ENCODE measurements at regions not wholly inside any gene's neighbourhood (a gene's known extent, or its start where the extent isn't known, plus 50 kb on each side); places are given as distances from the start of the nearest gene placed in this dataset.

DNA sequence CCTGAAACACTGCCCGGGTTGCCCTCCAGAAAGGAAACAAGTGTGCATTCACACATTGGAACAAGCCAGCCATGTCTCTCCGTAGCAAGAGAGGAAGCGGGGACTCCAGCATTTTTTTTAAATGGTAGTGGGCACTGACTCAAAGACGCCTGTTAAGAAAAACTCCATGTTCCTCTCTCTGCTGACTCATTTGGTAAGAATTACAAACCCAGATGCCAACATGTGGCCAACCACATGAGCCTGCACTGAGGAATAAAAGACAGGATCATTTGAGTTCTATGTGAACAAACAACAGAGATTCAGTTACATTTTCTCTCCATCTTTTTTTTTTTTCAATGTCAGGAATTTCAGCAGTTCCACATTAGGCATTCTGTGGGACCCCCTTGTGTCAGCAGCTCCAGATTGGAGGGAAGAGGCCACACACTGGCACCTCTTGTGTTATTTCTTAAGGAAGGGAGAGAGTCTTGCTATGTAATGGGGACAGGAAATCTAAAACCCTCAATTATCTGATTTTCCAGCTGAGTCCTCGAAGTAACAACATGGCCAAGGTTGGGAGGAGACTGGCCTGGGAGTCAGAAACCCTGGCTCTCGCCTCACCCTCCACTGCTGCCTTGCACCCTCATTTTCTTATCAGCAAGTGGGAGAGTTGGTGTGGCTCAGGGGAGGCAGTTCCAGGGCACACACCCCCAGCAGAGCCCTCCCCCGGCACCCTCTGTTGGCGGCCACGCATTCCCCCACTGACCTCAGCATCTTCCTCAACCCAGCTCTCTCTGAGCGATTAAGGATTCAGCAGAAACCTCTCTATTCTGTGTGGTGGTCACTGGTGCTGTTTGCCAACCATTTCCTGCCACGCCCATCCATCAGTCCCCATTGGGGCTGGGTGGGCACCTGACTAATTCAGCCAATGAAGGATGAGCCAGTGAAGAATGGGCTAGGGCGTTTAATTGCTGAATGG, 173.0 kb downstream of the FOXL1 start:
- TF ChIP-seq, protein P1, sequence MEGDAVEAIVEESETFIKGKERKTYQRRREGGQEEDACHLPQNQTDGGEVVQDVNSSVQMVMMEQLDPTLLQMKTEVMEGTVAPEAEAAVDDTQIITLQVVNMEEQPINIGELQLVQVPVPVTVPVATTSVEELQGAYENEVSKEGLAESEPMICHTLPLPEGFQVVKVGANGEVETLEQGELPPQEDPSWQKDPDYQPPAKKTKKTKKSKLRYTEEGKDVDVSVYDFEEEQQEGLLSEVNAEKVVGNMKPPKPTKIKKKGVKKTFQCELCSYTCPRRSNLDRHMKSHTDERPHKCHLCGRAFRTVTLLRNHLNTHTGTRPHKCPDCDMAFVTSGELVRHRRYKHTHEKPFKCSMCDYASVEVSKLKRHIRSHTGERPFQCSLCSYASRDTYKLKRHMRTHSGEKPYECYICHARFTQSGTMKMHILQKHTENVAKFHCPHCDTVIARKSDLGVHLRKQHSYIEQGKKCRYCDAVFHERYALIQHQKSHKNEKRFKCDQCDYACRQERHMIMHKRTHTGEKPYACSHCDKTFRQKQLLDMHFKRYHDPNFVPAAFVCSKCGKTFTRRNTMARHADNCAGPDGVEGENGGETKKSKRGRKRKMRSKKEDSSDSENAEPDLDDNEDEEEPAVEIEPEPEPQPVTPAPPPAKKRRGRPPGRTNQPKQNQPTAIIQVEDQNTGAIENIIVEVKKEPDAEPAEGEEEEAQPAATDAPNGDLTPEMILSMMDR (IDR thresholded peaks at IDR 0.05) = no peak
- TF ChIP-seq POLR2A (IDR thresholded peaks at IDR 0.05) = no peak
- no peak overlapping the region for H3K27ac ChIP-seq

DNA sequence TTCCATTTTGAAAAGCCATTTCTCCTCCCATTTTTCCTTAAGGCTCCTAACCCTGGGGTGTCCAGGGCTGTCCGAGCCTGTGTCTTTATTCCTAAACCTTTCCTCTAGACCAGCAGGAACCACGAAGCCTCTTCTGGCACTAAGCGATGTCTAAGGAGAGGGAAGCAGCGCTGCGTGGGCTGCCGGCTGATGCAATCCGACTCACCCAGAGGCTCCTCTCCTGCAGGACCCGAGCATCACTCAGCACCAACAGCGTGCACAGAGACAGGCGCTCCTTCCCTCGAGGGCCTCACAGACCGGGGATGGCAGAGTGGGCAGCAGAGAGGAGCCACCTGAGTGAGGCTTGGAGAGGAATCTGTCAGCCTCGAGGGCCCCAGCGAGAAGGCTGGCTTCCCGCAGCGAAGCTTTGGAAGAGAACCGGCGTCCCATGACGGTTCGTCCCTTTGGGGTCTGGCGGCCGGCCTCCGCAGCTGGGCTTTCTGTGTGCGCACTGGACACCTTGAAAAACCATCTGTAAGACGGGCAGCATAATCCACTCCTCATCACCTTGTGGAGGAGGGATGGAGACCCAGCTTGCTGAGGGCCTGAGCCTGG, 174.3 kb downstream of the FOXL1 start:
- intact Hi-C loops (cut with DNase I; ENCODE audit: low total_unique reads) = no loop called here
- Histone ChIP-seq H3K27ac (no peak overlapping the region), H3K36me3 (ENCODE audit: low read depth, missing control alignments) (no peaks in the 10 kb centered on the region), H3K4me3 (no peak overlapping the region), H3K9me3 (no peaks in the 10 kb centered on the region), H3K4me1 (no peaks in the 10 kb centered on the region), H3K27me3 (no peaks in the 10 kb centered on the region)
- WGBS, 2 donors = 73% methylated on average over 21 to 23 of the region's 25 CpGs
- no peak for DNase-seq
- TF ChIP-seq, protein P1 (IDR thresholded peaks at IDR 0.05) = no peak
- TF ChIP-seq POLR2A (IDR thresholded peaks at IDR 0.05) = no peak

More for the DNA sequence above, 173.0 kb downstream of the FOXL1 start:
- 74 to 75% methylated on average over 12 of the region's 12 CpGs for WGBS, 2 donors
- intact Hi-C loops (cut with DNase I; ENCODE audit: low total_unique reads) = no loop called here
- no peaks in the 10 kb centered on the region for H3K9me3 ChIP-seq
- H3K4me1 ChIP-seq = no peaks in the 10 kb centered on the region
- no peak overlapping the region for H3K4me3 ChIP-seq
- DNase-seq = no peak
- H3K27me3 ChIP-seq = no peaks in the 10 kb centered on the region
- no peaks in the 10 kb centered on the region for H3K36me3 ChIP-seq (ENCODE audit: low read depth, missing control alignments)

DNA sequence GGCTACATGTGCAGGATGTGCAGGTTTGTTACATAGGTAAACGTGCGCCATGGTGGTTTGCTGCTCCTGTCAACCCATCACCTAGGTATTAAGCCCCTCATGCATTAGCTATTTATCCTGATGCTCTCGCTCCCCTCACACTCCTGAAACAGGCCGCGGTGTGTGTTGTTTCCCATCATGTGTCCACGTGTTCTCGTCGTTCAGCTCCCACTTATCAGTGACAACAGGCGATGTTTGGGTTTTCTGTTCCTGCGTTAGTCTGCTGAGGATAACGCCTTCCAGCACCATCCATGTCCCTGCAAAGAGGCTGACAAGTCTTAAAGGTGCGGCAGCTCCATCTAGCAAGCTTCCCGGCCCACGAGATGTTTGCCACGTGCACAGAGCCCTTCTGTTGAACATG, 175.1 kb downstream of the FOXL1 start:
- H3K4me1 ChIP-seq = no peaks in the 10 kb centered on the region
- intact Hi-C loops (cut with DNase I; ENCODE audit: low total_unique reads) = no loop called here
- TF ChIP-seq, protein P1 (IDR thresholded peaks at IDR 0.05) = no peak
- TF ChIP-seq POLR2A (IDR thresholded peaks at IDR 0.05) = no peak
- WGBS, 2 donors = 52 to 67% methylated on average over 15 of the region's 15 CpGs
- H3K9me3 ChIP-seq = no peaks in the 10 kb centered on the region
- H3K36me3 ChIP-seq (ENCODE audit: low read depth, missing control alignments) = no peaks in the 10 kb centered on the region
- H3K27ac ChIP-seq = no peak overlapping the region
- no peak for DNase-seq
- H3K27me3 ChIP-seq = no peaks in the 10 kb centered on the region
- no peak overlapping the region for H3K4me3 ChIP-seq

- H3K27me3 ChIP-seq = no peaks in the 10 kb centered on the region
- no peak overlapping the region for H3K4me3 ChIP-seq
- TF ChIP-seq, protein P1 (IDR thresholded peaks at IDR 0.05) = no peak
- intact Hi-C loops (cut with DNase I; ENCODE audit: low total_unique reads) = no loop called here
- no peaks in the 10 kb centered on the region for H3K4me1 ChIP-seq
- H3K36me3 ChIP-seq (ENCODE audit: low read depth, missing control alignments) = no peaks in the 10 kb centered on the region
- whole genome bisulfite sequencing, 2 donors = 54 to 57% methylated on average over 13 of the region's 13 CpGs
- H3K27ac ChIP-seq = no peak overlapping the region
- DNase-seq = no peak
- no peaks in the 10 kb centered on the region for H3K9me3 ChIP-seq
These were observed 177.2 kb downstream of the FOXL1 start for GRCh38 chr16:86755571-86756006.
